Endothelial cell (in vitro differentiated cells): ENCODE measurements at regions not wholly inside any gene's neighbourhood (a gene's known extent, or its start where the extent isn't known, plus 50 kb on each side); places are given as distances from the start of the nearest gene placed in this dataset.

Source experiments
- DNase-seq: peaks from one replicate; pipeline ENCODE4 v3.0.0; 2021; ENCODE audit warnings: low spot score
- H3K27ac Mint-ChIP-seq: one replicate; pipeline ENCODE4 v1.8.0; 2021; ENCODE audit warnings: mixed read lengths, inconsistent platforms; ENCODE audit not compliant: unreplicated experiment
- H3K27me3 Mint-ChIP-seq: one replicate; pipeline ENCODE4 v1.8.0; 2021; ENCODE audit warnings: mild to moderate bottlenecking, moderate library complexity, mixed read lengths, inconsistent platforms; ENCODE audit not compliant: unreplicated experiment
- H3K36me3 Mint-ChIP-seq: one replicate; pipeline ENCODE4 v1.8.0; 2021; ENCODE audit warnings: mild to moderate bottlenecking, low read depth, mixed read lengths, inconsistent platforms; ENCODE audit not compliant: unreplicated experiment
- H3K4me1 Mint-ChIP-seq: one replicate; pipeline ENCODE4 v1.8.0; 2021; ENCODE audit warnings: mild to moderate bottlenecking, mixed read lengths, inconsistent platforms; ENCODE audit not compliant: unreplicated experiment
- H3K4me3 Mint-ChIP-seq: one replicate; pipeline ENCODE4 v1.8.0; 2021; ENCODE audit warnings: mild to moderate bottlenecking, mixed read lengths, inconsistent platforms; ENCODE audit not compliant: unreplicated experiment
- H3K9me3 Mint-ChIP-seq: one replicate; pipeline ENCODE4 v1.8.0; 2021; ENCODE audit warnings: mixed read lengths, inconsistent platforms; ENCODE audit not compliant: unreplicated experiment
- CTCF ChIP-seq: fragments of 200-600 bp; sonication (generic); IDR thresholded peaks from one replicate; pipeline ENCODE4 v1.5.0; 2021; ENCODE audit warnings: antibody characterized with exemption; ENCODE audit not compliant: unreplicated experiment

- DNase-seq: no peak
- no peak overlapping the region for H3K4me3 Mint-ChIP-seq
- H3K4me1 Mint-ChIP-seq: no peaks in the 10 kb centered on the region
- H3K36me3 Mint-ChIP-seq: no peaks in the 10 kb centered on the region
- no peak overlapping the region for H3K27ac Mint-ChIP-seq
- no peaks in the 10 kb centered on the region for H3K27me3 Mint-ChIP-seq
- no peaks in the 10 kb centered on the region for H3K9me3 Mint-ChIP-seq
- no peak for TF ChIP-seq CTCF
These were observed 2400.9 kb upstream of the C9orf72 start for GRCh38 chr9:29974197-29974596.

GRCh38 chr9:29976981-29977380 lies 2403.7 kb upstream of the C9orf72 start:
- no peak overlapping the region for H3K27ac Mint-ChIP-seq
- DNase-seq: no peak
- H3K36me3 Mint-ChIP-seq: no peaks in the 10 kb centered on the region
- H3K4me3 Mint-ChIP-seq: no peak overlapping the region
- no peak for TF ChIP-seq CTCF
- H3K4me1 Mint-ChIP-seq: no peaks in the 10 kb centered on the region
- no peaks in the 10 kb centered on the region for H3K9me3 Mint-ChIP-seq
- H3K27me3 Mint-ChIP-seq: no peaks in the 10 kb centered on the region

GRCh38 chr9:29981013-29981412 lies 2403.4 kb upstream of the ACO1 start:
- H3K27me3 Mint-ChIP-seq: no peaks in the 10 kb centered on the region
- DNase-seq: no peak
- peaks cover 2% of the 10 kb centered on the region for H3K4me1 Mint-ChIP-seq
- H3K9me3 Mint-ChIP-seq: no peaks in the 10 kb centered on the region
- no peaks in the 10 kb centered on the region for H3K36me3 Mint-ChIP-seq
- TF ChIP-seq CTCF: no peak
- no peak overlapping the region for H3K27ac Mint-ChIP-seq
- H3K4me3 Mint-ChIP-seq: no peak overlapping the region

- TF ChIP-seq CTCF: no peak
- Mint-ChIP-seq H3K9me3 (no peaks in the 10 kb centered on the region), H3K27ac (no peak overlapping the region), H3K4me1 (no peaks in the 10 kb centered on the region), H3K27me3 (peaks cover 1% of the 10 kb centered on the region), H3K36me3 (no peaks in the 10 kb centered on the region), H3K4me3 (no peak overlapping the region)
- DNase-seq: no peak
These were observed 2384.8 kb upstream of the ACO1 start for GRCh38 chr9:29999645-30000044.

GRCh38 chr9:30010691-30011090 lies 2373.8 kb upstream of the ACO1 start:
- no peak for TF ChIP-seq CTCF
- Mint-ChIP-seq H3K36me3 (no peaks in the 10 kb centered on the region), H3K9me3 (no peaks in the 10 kb centered on the region), H3K4me1 (no peaks in the 10 kb centered on the region), H3K4me3 (no peak overlapping the region), H3K27ac (no peak overlapping the region), H3K27me3 (no peaks in the 10 kb centered on the region)
- DNase-seq: no peak
